Activated CD8-positive, alpha-beta memory T cell treated with anti-CD3 and anti-CD28 coated beads for 4 hours (primary cell): ENCODE measurements at regions not wholly inside any gene's neighbourhood (a gene's known extent, or its start where the extent isn't known, plus 50 kb on each side); places are given as distances from the start of the nearest gene placed in this dataset.

Experiments
- DNase-seq, 2 donors: peaks; one replicate each; pipeline ENCODE4 v3.0.0-alpha.2; 2020; ENCODE audit warnings: low read depth in 2 of 2

GRCh38 chr13:40336228-40337221, 329.9 kb downstream of the FOXO1 start:
- DNase-seq = no peak

- DNase-seq = no peak
Measured at GRCh38 chr13:40337651-40338050, 328.8 kb downstream of the FOXO1 start.

GRCh38 chr13:40338217-40338616, 328.2 kb downstream of the FOXO1 start:
- no peak for DNase-seq

GRCh38 chr13:40340368-40341095, 325.9 kb downstream of the FOXO1 start:
- no peak for DNase-seq

GRCh38 chr13:40341096-40341471, 325.4 kb downstream of the FOXO1 start:
- no peak for DNase-seq

GRCh38 chr13:40341501-40341900, 324.9 kb downstream of the FOXO1 start:
- DNase-seq = no peak

GRCh38 chr13:40342461-40342860, 324.0 kb downstream of the FOXO1 start:
- no peak for DNase-seq

GRCh38 chr13:40342901-40343300, 323.5 kb downstream of the FOXO1 start:
- DNase-seq = no peak

- DNase-seq = no peak
Measured at GRCh38 chr13:40343550-40344269, 322.7 kb downstream of the FOXO1 start.

- no peak for DNase-seq
Measured at GRCh38 chr13:40344270-40345148, 321.9 kb downstream of the FOXO1 start.

- DNase-seq = no peak
Measured at GRCh38 chr13:40345149-40345514, 321.3 kb downstream of the FOXO1 start.

GRCh38 chr13:40345654-40346372, 320.6 kb downstream of the FOXO1 start:
- DNase-seq = no peak

GRCh38 chr13:40346592-40346991, 319.8 kb downstream of the FOXO1 start:
- no peak for DNase-seq

GRCh38 chr13:40348096-40348679, 318.3 kb downstream of the FOXO1 start:
- no peak for DNase-seq

- DNase-seq = no peak
Measured at GRCh38 chr13:40350283-40350992, 316.0 kb downstream of the FOXO1 start.

GRCh38 chr13:40351537-40352379, 314.7 kb downstream of the FOXO1 start:
- no peak for DNase-seq

- DNase-seq = no peak
Measured at GRCh38 chr13:40352380-40352778, 314.1 kb downstream of the FOXO1 start.

GRCh38 chr13:40352802-40353562, 313.5 kb downstream of the FOXO1 start:
- no peak for DNase-seq
